Nephron (organoid): ENCODE measurements at regions not wholly inside any gene's neighbourhood (a gene's known extent, or its start where the extent isn't known, plus 50 kb on each side); places are given as distances from the start of the nearest gene placed in this dataset.

Experiments used
- H3K27ac Mint-ChIP-seq, 3 experiments: 2 replicates each; pipeline ENCODE4 v1.8.0; 2020; ENCODE audit warnings: mixed read lengths in 3 of 3, mild to moderate bottlenecking in 2 of 3, moderate library complexity in 1 of 3
- H3K27me3 Mint-ChIP-seq: 2 replicates; pipeline ENCODE4 v1.8.0; 2021; ENCODE audit warnings: low read depth, mild to moderate bottlenecking, moderate library complexity, mixed read lengths
- H3K36me3 Mint-ChIP-seq: 2 replicates; pipeline ENCODE4 v1.8.0; 2020; ENCODE audit warnings: low read depth, mixed read lengths
- H3K4me1 Mint-ChIP-seq: 2 replicates; pipeline ENCODE4 v1.8.0; 2020; ENCODE audit warnings: mixed read lengths
- H3K4me3 Mint-ChIP-seq, 3 experiments: 2 replicates each; pipeline ENCODE4 v1.8.0; 2020; ENCODE audit warnings: mild to moderate bottlenecking in 3 of 3, mixed read lengths in 3 of 3, moderate library complexity in 2 of 3
- H3K9me3 Mint-ChIP-seq: 2 replicates; pipeline ENCODE4 v1.8.0; 2020; ENCODE audit warnings: mixed read lengths
- TF ChIP-seq, protein P1 (sequence below), 3 experiments: fragments of 200-600 bp; sonication (generic); IDR thresholded peaks; one replicate each; pipeline ENCODE4 v1.5.0; 2021; ENCODE audit warnings: antibody characterized with exemption in 3 of 3; ENCODE audit not compliant: unreplicated experiment in 3 of 3

DNA sequence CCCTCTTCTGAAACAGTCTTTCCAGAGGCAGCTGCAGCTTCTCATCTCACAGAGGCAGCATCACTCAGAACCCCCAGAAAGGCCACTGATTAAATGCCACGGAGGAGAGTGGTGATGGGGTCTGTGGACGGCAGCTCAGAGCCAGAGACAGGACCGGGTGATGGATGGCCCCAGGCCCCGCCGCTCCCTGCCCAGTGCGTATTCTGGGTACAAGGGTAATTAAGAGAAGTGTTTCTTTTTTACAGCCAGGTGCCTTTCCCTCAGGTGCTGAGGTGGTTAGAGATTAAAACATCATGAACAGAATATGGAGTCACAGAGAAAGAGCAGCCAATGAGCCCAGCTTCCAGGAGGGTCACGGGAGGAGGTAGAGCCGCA is 434.5 kb downstream of the PREX1 start:
- TF ChIP-seq, protein P1, sequence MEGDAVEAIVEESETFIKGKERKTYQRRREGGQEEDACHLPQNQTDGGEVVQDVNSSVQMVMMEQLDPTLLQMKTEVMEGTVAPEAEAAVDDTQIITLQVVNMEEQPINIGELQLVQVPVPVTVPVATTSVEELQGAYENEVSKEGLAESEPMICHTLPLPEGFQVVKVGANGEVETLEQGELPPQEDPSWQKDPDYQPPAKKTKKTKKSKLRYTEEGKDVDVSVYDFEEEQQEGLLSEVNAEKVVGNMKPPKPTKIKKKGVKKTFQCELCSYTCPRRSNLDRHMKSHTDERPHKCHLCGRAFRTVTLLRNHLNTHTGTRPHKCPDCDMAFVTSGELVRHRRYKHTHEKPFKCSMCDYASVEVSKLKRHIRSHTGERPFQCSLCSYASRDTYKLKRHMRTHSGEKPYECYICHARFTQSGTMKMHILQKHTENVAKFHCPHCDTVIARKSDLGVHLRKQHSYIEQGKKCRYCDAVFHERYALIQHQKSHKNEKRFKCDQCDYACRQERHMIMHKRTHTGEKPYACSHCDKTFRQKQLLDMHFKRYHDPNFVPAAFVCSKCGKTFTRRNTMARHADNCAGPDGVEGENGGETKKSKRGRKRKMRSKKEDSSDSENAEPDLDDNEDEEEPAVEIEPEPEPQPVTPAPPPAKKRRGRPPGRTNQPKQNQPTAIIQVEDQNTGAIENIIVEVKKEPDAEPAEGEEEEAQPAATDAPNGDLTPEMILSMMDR (IDR thresholded peaks at IDR 0.05; ENCODE audit: unreplicated experiment in 3 of 3), result no peak
- Mint-ChIP-seq H3K9me3 (peaks cover 16% of the 10 kb centered on the region), H3K36me3 (peaks cover 3% of the 10 kb centered on the region), H3K4me3 (no peak overlapping the region), H3K4me1 (peaks cover 43% of the 10 kb centered on the region), H3K27me3 (peaks cover 22% of the 10 kb centered on the region), H3K27ac (no peak overlapping the region)

DNA sequence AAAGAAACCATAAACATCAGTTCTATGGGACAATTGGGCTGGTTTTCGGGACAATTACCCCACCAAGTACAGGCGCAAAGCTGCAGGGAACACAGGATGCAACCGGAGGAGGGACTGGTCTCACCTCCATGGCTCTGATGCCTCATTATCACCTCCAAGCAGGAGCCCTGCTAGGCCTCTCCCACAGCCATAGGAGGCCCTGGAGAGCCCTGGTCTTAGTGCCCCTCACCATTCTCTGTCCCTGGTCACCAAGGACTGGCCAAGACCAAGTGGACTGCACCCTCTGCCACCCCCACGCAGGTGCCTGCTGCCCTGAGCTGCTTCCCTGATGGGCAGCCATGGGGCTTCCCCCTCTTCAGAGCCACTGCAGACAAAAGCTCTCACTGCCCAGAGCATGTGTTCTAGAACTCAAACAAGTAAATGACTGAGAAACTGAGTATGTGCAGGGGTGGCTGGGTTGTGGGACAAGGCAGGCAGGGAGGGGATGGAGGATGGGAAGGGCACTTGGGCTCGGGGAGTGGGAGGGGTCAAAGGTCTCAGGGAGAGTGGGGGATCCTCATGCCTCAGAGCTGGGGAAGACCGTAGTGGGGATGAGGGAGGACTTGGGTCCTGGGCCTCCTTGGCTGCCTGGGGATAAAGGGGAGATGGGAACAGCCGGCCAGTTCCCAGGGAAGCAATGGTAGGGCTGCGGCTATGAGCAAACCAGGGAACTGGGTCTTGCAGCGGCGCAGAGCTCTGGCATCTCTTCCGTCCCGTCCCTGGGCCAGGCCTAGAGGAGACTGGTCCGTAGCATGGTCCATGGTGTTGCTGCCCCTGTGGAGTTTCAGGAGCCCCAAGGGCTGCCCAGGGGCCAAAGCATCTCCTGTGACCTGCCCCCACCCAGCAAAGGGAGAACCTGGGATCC is 435.1 kb downstream of the PREX1 start:
- Mint-ChIP-seq H3K27ac (no peak overlapping the region), H3K4me3 (no peak overlapping the region), H3K36me3 (peaks cover 3% of the 10 kb centered on the region), H3K4me1 (peaks cover 41% of the 10 kb centered on the region), H3K9me3 (peaks cover 16% of the 10 kb centered on the region), H3K27me3 (peaks cover 22% of the 10 kb centered on the region)
- TF ChIP-seq, protein P1 (IDR thresholded peaks at IDR 0.05; ENCODE audit: unreplicated experiment in 3 of 3), result no peak

DNA sequence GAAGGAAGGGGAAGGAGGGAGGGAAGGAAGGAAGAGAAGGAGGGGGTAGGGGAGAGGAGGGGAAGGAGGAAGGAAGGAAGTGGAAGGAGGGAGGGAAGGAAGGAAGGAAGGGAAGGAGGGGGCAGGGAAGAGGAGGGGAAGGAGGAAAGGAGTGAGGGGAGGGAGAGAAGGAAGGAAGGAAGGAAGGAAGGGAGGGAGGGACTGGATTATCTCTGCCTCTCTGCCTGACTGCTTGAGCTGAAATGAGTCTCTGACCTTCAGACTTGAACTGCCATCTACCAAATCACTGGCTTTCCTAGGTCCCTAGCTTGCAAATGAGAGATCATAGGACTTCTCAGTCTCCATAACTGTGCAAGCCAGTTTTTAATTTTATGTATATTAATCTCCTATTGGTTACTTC is 436.8 kb downstream of the PREX1 start:
- peaks cover 29% of the 10 kb centered on the region for H3K4me1 Mint-ChIP-seq
- no peak overlapping the region for H3K4me3 Mint-ChIP-seq
- peaks cover 25% of the 10 kb centered on the region for H3K27me3 Mint-ChIP-seq
- peaks cover 3% of the 10 kb centered on the region for H3K36me3 Mint-ChIP-seq
- no peak overlapping the region for H3K27ac Mint-ChIP-seq
- TF ChIP-seq, protein P1 (IDR thresholded peaks at IDR 0.05; ENCODE audit: unreplicated experiment in 3 of 3), result no peak
- H3K9me3 Mint-ChIP-seq, result peaks cover 16% of the 10 kb centered on the region

GRCh38 chr20:48387675-48388074 is 440.1 kb downstream of the PREX1 start:
- H3K4me3 Mint-ChIP-seq, result no peak overlapping the region
- peaks cover 3% of the 10 kb centered on the region for H3K36me3 Mint-ChIP-seq
- peaks cover 7% of the 10 kb centered on the region for H3K27me3 Mint-ChIP-seq
- H3K9me3 Mint-ChIP-seq, result peaks cover 16% of the 10 kb centered on the region
- no peak overlapping the region for H3K27ac Mint-ChIP-seq
- peaks cover 13% of the 10 kb centered on the region for H3K4me1 Mint-ChIP-seq
- TF ChIP-seq, protein P1 (IDR thresholded peaks at IDR 0.05; ENCODE audit: unreplicated experiment in 3 of 3), result no peak

GRCh38 chr20:48385527-48385926 is 442.3 kb downstream of the PREX1 start:
- Mint-ChIP-seq H3K27me3 (peaks cover 13% of the 10 kb centered on the region), H3K27ac (no peak overlapping the region), H3K4me1 (peaks cover 35% of the 10 kb centered on the region), H3K36me3 (no peaks in the 10 kb centered on the region), H3K4me3 (no peak overlapping the region), H3K9me3 (peaks cover 5% of the 10 kb centered on the region)
- TF ChIP-seq, protein P1 (IDR thresholded peaks at IDR 0.05; ENCODE audit: unreplicated experiment in 3 of 3), result no peak

DNA sequence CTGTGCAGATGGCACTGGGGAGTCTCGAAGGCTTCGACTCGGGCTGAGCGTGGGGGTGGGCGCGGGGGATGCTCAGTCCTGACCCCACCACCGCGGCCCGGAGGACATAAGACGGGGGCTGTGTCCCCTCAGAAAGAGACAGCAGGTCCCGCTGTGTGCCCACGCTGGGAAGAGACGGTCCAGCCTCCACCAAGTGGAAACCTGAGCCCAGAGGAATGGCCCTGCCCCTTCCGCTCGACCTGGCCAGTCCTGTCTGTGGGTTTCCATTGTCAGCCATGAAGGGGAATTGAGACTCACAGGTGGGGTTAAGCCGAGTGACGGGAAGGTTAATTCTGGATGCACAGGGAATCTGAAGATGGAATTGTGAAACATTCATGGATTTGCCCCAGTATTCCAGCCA is 442.7 kb downstream of the PREX1 start:
- Mint-ChIP-seq H3K9me3 (peaks cover under 1% of the 10 kb centered on the region), H3K4me1 (peaks cover 39% of the 10 kb centered on the region), H3K4me3 (no peak overlapping the region), H3K27ac (no peak overlapping the region), H3K27me3 (peaks cover 13% of the 10 kb centered on the region), H3K36me3 (no peaks in the 10 kb centered on the region)
- TF ChIP-seq, protein P1 (IDR thresholded peaks at IDR 0.05; ENCODE audit: unreplicated experiment in 3 of 3), result no peak
